ENCODE measurements at regions not wholly inside any gene's neighbourhood (a gene's known extent, or its start where the extent isn't known, plus 50 kb on each side); places are given as distances from the start of the nearest gene placed in this dataset.

DNA sequence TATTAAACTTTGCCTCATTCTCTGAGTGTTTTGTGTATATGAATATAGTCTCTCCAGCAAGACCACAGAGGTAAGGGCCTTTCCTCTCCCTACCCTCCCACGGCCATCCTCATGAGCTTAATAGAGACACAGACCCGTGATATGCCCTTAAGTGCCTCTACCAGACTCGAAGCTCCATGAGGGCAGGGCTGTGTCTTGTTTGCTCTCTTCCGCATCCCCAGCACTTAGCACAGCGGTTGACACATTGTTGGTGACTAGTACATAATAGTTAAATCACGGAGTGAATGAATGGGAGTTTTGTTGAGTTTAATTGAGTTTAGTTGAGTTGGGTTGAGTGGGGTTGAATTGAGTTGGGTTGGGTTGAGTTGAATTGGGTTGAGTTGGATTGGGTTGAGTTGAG is 122.3 kb downstream of the ZFP36L2 start:
- H3K27me3 Mint-ChIP-seq, result no peaks in the 10 kb centered on the region
- H3K4me1 Mint-ChIP-seq (ENCODE audit: low read depth), result peaks cover 82% of the 10 kb centered on the region
- peak overlapping the region; percentile 92 for H3K27ac Mint-ChIP-seq
- no peak overlapping the region for H3K4me3 Mint-ChIP-seq
- H3K9me3 Mint-ChIP-seq, result peaks cover 8% of the 10 kb centered on the region
- no peaks in the 10 kb centered on the region for H3K36me3 Mint-ChIP-seq (ENCODE audit: low read depth)
- intact Hi-C loops (cut with micrococcal nuclease), result loop anchor here (10.0 kb wide), 1 partner anchor 49 kb away; no protein-coding TSS in a partner anchor

DNA sequence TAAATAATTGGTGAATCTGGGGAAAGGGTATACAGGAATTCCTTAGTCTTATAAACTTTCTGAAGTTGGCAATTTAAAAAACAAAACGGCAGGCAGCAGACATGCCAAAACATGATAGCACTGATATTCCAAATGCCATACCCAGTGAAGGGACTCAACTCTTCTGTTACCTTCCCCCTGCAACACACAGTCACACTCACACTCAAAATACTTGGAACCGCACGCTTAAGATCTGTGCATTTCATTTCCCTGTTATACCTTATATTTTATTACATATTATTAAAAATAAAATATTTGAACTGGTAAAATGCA is 123.4 kb downstream of the ZFP36L2 start:
- Mint-ChIP-seq H3K9me3 (peaks cover 8% of the 10 kb centered on the region), H3K4me1 (ENCODE audit: low read depth) (peaks cover 82% of the 10 kb centered on the region), H3K36me3 (ENCODE audit: low read depth) (no peaks in the 10 kb centered on the region), H3K4me3 (no peak overlapping the region), H3K27ac (peak overlapping the region; percentile 33), H3K27me3 (no peaks in the 10 kb centered on the region)
- intact Hi-C loops (cut with micrococcal nuclease), result loop anchor here (10.0 kb wide), 1 partner anchor 48 kb away; no protein-coding TSS in a partner anchor

DNA sequence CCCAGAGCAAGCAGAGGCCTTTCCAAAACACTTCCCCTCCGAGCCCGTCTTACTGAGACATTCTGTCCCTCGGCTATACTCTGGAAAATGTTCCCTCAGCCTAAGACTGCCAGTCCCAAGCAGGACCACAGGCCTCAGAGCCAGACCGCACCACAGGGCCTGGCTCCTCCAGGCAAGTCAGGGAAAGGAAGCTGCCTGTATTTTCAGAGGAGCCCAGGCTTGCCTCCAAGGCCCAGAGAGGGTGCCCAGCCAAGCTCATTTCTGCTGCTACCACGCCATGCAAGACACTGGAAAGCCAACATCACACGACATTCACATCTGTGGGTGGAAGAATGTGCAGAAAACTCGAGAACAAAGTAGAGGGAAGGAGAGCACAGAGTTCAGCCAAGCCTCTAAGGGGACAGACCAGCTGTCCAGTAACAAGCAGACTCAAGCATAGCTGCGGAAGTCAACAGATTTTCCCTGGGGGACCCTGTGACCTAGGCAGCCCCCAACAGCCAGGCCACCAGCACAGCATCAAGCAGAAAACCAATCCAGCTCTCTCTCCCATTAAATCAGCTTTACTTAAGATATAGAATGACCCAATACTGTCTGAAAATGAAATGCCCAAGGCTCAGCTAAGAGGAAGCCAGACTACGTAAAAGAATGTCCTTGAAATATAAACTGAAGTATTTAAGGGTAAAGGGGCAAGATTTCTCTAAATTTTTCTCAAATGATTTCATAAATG is 123.9 kb downstream of the ZFP36L2 start:
- Mint-ChIP-seq H3K9me3 (peaks cover 8% of the 10 kb centered on the region), H3K27ac (peak overlapping the region; percentile 33), H3K4me3 (no peak overlapping the region), H3K27me3 (no peaks in the 10 kb centered on the region), H3K4me1 (ENCODE audit: low read depth) (peaks cover 82% of the 10 kb centered on the region), H3K36me3 (ENCODE audit: low read depth) (no peaks in the 10 kb centered on the region)
- intact Hi-C loops (cut with micrococcal nuclease), result loop anchor here (10.0 kb wide), 1 partner anchor 48 kb away; no protein-coding TSS in a partner anchor

DNA sequence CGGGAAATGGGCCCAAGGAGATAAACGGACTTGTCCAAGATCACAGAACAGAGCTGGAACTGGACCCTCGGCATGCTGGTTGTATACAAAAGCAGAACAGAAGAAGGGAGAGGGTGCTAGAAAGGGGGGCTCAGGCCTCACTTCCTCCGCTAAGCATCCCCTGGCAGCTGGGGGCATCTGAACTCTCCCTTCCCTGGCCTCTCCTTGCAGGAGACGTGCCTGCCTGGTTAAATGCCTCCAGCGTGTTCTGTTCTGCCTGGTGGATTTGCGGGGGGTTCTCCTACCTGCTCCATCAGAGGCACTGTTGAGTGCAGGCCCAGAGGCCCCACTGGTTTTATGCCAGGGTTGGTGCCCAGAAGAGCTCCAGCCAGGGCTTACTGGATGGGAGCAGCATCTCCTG is 124.7 kb downstream of the ZFP36L2 start:
- Mint-ChIP-seq H3K4me1 (ENCODE audit: low read depth) (peaks cover 82% of the 10 kb centered on the region), H3K4me3 (no peak overlapping the region), H3K36me3 (ENCODE audit: low read depth) (no peaks in the 10 kb centered on the region), H3K9me3 (peaks cover 8% of the 10 kb centered on the region), H3K27ac (peak overlapping the region; percentile 33), H3K27me3 (no peaks in the 10 kb centered on the region)
- intact Hi-C loops (cut with micrococcal nuclease), result loop anchor here (10.0 kb wide), 1 partner anchor 47 kb away; no protein-coding TSS in a partner anchor

DNA sequence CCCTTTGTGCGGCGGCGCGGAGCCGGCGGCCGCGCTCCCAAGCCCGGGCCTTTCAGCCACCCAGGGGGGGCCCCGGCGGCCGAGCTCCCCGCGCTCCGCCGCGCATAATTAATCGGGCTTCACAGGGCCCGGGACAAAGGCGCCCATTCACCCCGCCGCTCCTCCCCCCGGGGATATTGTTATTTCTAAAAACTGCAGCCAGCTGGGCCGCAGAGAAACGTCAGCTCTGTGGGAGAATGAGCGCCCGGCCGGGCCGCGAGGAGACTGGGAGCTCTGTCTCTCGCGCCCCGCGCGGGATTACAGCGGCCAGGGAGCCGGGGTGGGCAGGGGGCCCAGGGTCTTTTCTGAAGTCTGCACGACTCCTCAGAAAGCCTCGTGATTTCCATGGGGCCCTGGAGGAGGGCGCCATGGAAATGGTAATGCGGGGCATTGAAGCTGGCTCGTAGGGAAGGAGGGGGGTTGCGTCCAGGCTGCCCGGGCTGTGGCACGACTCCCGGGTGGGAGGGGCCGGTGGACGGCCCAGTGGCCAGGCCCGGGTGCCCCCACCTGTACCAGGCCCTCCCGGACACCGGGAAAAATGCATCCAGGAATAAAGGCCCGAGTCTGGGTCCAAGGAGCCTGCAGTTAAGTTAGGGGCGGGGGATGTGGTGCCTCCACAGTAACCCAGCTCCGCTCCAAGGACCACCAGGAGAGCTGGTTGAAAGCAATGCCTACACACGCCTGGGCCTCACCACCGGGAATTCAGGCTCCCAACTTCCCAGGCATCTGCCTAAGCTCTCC is 125.3 kb downstream of the ZFP36L2 start:
- Mint-ChIP-seq H3K9me3 (peaks cover 8% of the 10 kb centered on the region), H3K4me1 (ENCODE audit: low read depth) (peaks cover 81% of the 10 kb centered on the region)

DNA sequence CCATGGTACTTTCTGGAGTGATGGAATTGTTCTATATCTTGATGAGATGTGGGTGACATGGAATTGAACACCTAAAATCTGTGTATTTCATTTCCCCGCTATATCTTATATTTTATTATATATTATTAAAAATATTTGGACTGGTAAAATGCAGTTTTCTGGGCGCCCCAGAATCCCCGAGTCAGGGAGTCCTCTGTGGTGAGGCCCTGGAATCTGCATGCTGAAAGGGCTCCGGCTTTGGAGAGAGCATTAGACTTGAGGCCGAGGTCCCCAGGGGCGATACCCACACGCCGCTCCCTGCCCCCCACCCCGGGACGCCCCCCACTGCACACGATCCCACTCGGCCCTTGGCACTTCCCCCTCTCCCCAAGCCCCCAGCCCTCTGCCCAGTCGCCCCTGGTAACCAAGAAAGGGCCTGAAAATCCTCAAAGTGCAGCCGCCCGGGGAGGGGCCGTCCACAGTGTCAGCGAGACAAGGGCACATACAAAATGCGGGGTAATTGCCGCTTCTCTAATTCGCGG is 126.0 kb downstream of the ZFP36L2 start:
- H3K4me1 Mint-ChIP-seq (ENCODE audit: low read depth), result peaks cover 74% of the 10 kb centered on the region
- peaks cover 8% of the 10 kb centered on the region for H3K9me3 Mint-ChIP-seq
- H3K36me3 Mint-ChIP-seq (ENCODE audit: low read depth), result no peaks in the 10 kb centered on the region
- H3K27me3 Mint-ChIP-seq, result no peaks in the 10 kb centered on the region
- intact Hi-C loops (cut with micrococcal nuclease), result loop anchor here (10.0 kb wide), 1 partner anchor 46 kb away; no protein-coding TSS in a partner anchor
- H3K4me3 Mint-ChIP-seq, result no peak overlapping the region
- peak overlapping the region; percentile 33 for H3K27ac Mint-ChIP-seq

More for the DNA sequence above, 125.3 kb downstream of the ZFP36L2 start:
- Mint-ChIP-seq H3K4me3 (no peak overlapping the region), H3K36me3 (ENCODE audit: low read depth) (no peaks in the 10 kb centered on the region), H3K27me3 (no peaks in the 10 kb centered on the region), H3K27ac (peak overlapping the region; percentile 33)
- intact Hi-C loops (cut with micrococcal nuclease), result loop anchor here (10.0 kb wide), 1 partner anchor 46 kb away; no protein-coding TSS in a partner anchor

DNA sequence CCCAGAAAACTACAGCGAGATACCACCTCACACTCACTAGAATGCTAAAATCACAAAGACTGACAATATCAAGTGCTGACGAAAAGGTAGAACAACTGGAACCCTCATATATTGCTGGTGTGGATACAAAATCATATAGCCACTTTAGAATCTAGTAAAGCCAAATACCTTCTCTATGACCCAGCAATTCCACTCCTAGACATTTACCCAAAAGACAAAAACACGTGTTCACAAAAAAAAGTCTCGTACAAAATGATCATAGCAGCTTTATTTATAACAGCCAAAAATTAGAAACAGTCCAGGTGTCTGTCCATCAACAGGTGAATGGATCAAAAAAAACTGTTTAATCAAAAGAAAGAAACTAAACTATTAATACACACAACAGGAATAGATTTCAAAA is 126.6 kb downstream of the ZFP36L2 start:
- Mint-ChIP-seq H3K27ac (peak overlapping the region; percentile 32), H3K4me1 (ENCODE audit: low read depth) (peaks cover 72% of the 10 kb centered on the region), H3K9me3 (peaks cover 8% of the 10 kb centered on the region), H3K4me3 (no peak overlapping the region), H3K36me3 (ENCODE audit: low read depth) (no peaks in the 10 kb centered on the region), H3K27me3 (no peaks in the 10 kb centered on the region)
- intact Hi-C loops (cut with micrococcal nuclease), result loop anchor here (10.0 kb wide), 1 partner anchor 45 kb away; no protein-coding TSS in a partner anchor

DNA sequence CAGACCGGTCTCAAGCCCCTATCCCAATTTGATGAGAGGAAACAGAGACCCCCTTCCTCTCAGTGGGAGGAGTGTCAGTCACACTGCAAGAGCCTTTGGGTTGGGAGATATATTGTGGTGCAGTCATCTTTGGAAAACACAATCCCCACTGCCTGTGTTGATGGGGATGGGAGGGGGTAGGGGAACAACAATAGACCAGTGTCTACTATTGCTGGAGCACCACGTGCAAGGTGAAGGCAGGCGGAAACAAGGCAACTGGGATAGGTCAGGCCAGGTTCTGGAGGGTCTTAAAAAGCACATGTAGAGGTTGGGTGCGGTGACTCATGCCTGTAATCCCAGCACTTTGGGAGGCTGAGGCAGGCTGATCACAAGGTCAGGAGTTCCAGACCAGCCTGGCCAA is 127.9 kb downstream of the ZFP36L2 start:
- Mint-ChIP-seq H3K9me3 (no peaks in the 10 kb centered on the region), H3K4me1 (ENCODE audit: low read depth) (peaks cover 74% of the 10 kb centered on the region), H3K27ac (peak overlapping the region; percentile 81), H3K4me3 (no peak overlapping the region), H3K27me3 (no peaks in the 10 kb centered on the region), H3K36me3 (ENCODE audit: low read depth) (no peaks in the 10 kb centered on the region)
- intact Hi-C loops (cut with micrococcal nuclease), result no loop called here

DNA sequence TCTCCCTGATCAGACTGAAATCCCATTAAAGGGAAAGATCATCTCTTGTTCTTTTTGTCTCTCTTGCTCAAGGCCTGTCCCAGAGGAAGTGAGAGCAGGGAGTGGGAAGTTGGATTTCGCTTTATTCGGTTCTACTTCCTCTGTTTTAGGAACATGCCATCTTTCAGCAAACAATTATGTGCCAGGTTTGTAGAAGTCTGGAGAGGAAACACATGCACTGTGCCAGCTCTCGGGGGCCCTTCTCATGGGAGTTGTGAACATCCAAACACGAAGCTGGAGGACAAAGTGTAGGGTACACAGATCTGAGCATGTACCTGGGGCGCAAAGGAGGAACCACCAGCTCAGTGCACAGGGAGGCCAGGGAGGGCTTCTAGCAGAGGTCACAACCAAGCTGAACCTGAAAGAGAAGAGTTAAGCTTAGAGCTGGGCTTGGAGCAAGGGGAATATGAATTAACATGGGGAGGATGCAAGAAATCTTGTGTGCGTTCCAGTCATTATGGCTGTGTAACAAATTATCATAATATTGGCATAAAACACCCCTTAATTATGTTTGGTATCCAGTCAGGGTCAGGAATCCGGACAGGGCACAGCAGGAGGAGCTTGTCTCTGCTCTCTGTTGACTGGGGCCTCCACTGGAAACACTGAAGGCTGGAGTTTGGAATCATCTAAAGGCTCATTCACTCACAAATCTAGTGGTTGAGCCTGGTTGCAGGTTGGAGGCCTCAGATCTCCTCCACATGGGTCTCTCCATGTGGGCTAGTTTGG is 128.6 kb downstream of the ZFP36L2 start:
- Mint-ChIP-seq H3K27ac (peak overlapping the region; percentile 81), H3K9me3 (no peaks in the 10 kb centered on the region), H3K4me1 (ENCODE audit: low read depth) (peaks cover 77% of the 10 kb centered on the region), H3K36me3 (ENCODE audit: low read depth) (no peaks in the 10 kb centered on the region), H3K27me3 (peaks cover 2% of the 10 kb centered on the region), H3K4me3 (no peak overlapping the region)
- intact Hi-C loops (cut with micrococcal nuclease), result no loop called here

DNA sequence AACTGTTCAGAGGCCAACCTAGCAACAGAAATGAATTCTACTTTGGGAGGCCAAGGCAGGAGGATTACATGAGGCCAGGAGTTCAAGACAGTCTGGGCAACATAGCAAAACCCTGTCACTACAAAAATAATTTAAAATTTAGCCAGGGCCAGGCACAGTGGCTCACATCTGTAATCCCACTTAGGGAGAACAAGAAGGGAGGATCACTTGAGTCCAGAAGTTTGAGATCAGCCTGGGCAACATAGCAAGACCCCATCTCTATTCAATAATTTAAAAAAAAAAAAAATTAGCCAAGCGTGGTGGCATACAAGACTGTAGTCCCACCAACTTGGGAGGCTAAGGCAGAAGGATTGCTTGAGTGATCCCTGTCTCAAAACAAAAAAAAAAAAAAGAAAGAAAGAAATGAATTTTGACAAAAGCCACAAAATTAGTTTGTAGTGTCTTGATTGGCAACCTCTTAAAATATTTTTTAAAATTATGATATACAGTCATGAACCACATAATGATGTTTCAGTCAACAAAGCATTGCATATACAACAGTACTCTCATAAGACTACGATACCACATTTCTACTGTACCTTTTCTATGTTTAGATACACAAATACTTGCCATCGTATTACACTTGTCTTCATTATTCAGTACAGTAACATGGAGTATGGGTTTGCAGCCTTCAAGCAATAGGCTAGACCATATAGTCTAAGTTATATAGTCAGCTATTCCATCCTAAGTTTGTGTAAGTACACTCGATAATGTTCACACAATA is 130.7 kb downstream of the ZFP36L2 start:
- Mint-ChIP-seq H3K4me1 (ENCODE audit: low read depth) (peaks cover 69% of the 10 kb centered on the region), H3K27me3 (peaks cover 2% of the 10 kb centered on the region), H3K9me3 (peaks cover 5% of the 10 kb centered on the region), H3K27ac (no peak overlapping the region), H3K4me3 (no peak overlapping the region), H3K36me3 (ENCODE audit: low read depth) (peaks cover 2% of the 10 kb centered on the region)
- intact Hi-C loops (cut with micrococcal nuclease), result no loop called here

DNA sequence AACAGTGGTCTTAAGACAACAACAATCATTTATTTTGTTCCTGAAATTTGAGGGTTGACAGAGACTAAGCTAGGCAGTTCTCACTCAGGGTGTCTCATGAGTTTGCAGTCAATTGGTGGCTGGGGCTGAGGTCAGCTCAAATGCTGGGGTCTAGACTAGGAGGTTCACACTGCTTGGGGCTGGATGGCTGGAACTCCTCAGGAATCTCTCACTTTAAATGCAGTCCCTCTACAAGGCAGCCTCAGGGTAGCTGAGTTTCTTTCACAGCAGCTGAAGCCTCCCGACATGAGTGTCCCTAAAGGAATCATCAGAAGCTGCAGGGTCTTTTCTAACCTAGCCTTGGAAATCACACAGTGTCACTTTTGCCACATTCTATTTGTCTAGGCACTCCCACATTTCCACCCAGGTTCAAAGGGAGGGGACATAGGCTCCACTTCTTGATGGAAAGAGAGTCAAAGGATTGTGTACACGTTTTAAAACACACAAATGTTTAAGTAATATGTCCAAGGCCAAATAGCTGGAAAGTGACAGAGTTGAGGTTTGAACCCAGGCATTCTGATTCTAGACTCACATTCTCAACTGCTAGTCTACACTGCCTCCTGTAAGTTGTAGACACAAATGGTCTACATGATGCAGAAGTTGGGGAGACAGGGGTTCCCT is 133.8 kb downstream of the ZFP36L2 start:
- H3K9me3 Mint-ChIP-seq, result peaks cover 13% of the 10 kb centered on the region
- no peak overlapping the region for H3K4me3 Mint-ChIP-seq
- peaks cover 56% of the 10 kb centered on the region for H3K4me1 Mint-ChIP-seq (ENCODE audit: low read depth)
- H3K36me3 Mint-ChIP-seq (ENCODE audit: low read depth), result peaks cover 10% of the 10 kb centered on the region
- H3K27me3 Mint-ChIP-seq, result peaks cover 2% of the 10 kb centered on the region
- H3K27ac Mint-ChIP-seq, result no peak overlapping the region
- intact Hi-C loops (cut with micrococcal nuclease), result no loop called here

DNA sequence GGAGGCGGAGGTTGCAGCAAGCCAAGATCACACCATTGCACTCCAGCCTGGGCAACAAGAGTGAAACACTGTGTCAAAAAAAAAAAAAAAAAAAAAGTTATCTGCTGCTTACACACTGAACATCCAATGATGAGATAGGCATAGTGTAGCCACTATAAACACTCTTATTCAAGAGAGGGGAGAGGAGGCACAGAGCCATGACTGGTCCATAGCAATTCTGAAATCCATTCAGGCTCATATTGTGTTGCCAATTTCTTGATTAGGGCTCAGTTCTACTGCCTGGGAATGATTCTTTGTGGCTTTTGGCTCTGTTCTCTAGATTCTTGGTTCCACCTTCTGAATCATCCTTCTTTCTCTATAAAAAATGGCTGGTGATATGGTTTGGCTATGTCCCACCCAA is 136.1 kb downstream of the ZFP36L2 start:
- no peak overlapping the region for H3K4me3 Mint-ChIP-seq
- peaks cover 10% of the 10 kb centered on the region for H3K36me3 Mint-ChIP-seq (ENCODE audit: low read depth)
- intact Hi-C loops (cut with micrococcal nuclease), result no loop called here
- no peak overlapping the region for H3K27ac Mint-ChIP-seq
- H3K9me3 Mint-ChIP-seq, result peaks cover 13% of the 10 kb centered on the region
- H3K4me1 Mint-ChIP-seq (ENCODE audit: low read depth), result peaks cover 65% of the 10 kb centered on the region
- H3K27me3 Mint-ChIP-seq, result peaks cover 2% of the 10 kb centered on the region
